OCI-LY3 (cell line): ENCODE measurements at regions not wholly inside any gene's neighbourhood (a gene's known extent, or its start where the extent isn't known, plus 50 kb on each side); places are given as distances from the start of the nearest gene placed in this dataset.

Source experiments
- CTCF ChIP-seq: fragments of 200-600, 300-600 bp; sonication (generic); IDR thresholded peaks from 2 replicates; pipeline ENCODE4 v1.5.1; 2014; ENCODE audit warnings: antibody characterized with exemption, low read length, low read depth
- EZH2phosphoT487 ChIP-seq: fragments of 200-600 bp; shearing (Covaris generic); IDR thresholded peaks from 2 replicates; pipeline ENCODE4 v1.6.1; 2018; ENCODE audit warnings: antibody characterized with exemption, mixed run types, low read depth

- TF ChIP-seq CTCF, result no peak
- no peak for TF ChIP-seq EZH2phosphoT487
These were observed 203.0 kb upstream of the MAP3K1 start for GRCh38 chr5:56612353-56612752.
